SK-N-MC (cell line): ENCODE measurements at regions not wholly inside any gene's neighbourhood (a gene's known extent, or its start where the extent isn't known, plus 50 kb on each side); places are given as distances from the start of the nearest gene placed in this dataset.

ENCODE experiments used
- FOXP2 ChIP-seq: optimal IDR thresholded peaks from 2 replicates; pipeline ENCODE3; 2011; ENCODE audit warnings: mild to moderate bottlenecking, moderate library complexity; ENCODE audit not compliant: insufficient read depth; ENCODE audit errors: extremely low read length, control extremely low read depth
- POLR2AphosphoS5 ChIP-seq: IDR thresholded peaks from 2 replicates; pipeline ENCODE4 v1.6.1; 2012; ENCODE audit warnings: mild to moderate bottlenecking, low read depth, low read length, borderline replicate concordance

DNA sequence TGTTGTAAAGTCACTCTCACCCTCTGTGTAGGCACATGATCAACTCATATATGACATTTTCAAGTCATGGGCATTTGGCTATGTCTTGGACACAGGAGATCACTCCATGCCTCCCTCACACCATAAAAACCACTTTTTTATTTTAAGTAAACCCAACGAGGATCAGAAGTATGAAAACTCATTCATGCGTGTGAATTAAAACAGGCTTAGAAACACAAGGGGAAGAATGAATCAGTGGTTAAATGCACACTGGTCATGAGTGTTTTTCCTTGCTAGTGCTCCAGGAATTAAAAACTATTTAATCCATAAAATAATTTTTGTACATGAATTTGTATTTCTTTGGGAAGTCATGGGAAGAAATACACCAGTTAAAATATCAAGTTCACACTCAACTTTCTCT, 198.4 kb downstream of the GALC start:
- TF ChIP-seq POLR2AphosphoS5 (no peak), FOXP2 (no peak)
